ENCODE measurements at regions not wholly inside any gene's neighbourhood (a gene's known extent, or its start where the extent isn't known, plus 50 kb on each side); places are given as distances from the start of the nearest gene placed in this dataset.

- H3K9me3 ChIP-seq, result peaks cover 0 to 10% (median 0%) of the 10 kb centered on the region in 12 donors
- ATAC-seq (no peak), DNase-seq (no peak)
- H3K27me3 ChIP-seq, result no peaks in the 10 kb centered on the region
- no peak overlapping the region for H3K27ac ChIP-seq
- TF ChIP-seq, protein P1, sequence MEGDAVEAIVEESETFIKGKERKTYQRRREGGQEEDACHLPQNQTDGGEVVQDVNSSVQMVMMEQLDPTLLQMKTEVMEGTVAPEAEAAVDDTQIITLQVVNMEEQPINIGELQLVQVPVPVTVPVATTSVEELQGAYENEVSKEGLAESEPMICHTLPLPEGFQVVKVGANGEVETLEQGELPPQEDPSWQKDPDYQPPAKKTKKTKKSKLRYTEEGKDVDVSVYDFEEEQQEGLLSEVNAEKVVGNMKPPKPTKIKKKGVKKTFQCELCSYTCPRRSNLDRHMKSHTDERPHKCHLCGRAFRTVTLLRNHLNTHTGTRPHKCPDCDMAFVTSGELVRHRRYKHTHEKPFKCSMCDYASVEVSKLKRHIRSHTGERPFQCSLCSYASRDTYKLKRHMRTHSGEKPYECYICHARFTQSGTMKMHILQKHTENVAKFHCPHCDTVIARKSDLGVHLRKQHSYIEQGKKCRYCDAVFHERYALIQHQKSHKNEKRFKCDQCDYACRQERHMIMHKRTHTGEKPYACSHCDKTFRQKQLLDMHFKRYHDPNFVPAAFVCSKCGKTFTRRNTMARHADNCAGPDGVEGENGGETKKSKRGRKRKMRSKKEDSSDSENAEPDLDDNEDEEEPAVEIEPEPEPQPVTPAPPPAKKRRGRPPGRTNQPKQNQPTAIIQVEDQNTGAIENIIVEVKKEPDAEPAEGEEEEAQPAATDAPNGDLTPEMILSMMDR (IDR thresholded peaks at IDR 0.05), result no peak
- no peak for TF ChIP-seq POLR2A (IDR thresholded peaks at IDR 0.05)
- intact Hi-C loops (cut with DNase I), result no loop called here
- 66 to 72% (median 70%) methylated on average over 2 of the region's 2 CpGs for WGBS, 4 donors
- H3K4me3 ChIP-seq, result peak overlapping the region in 1 of 12 donors; percentile 66
- no peaks in the 10 kb centered on the region for H3K36me3 ChIP-seq
- H3K4me1 ChIP-seq, result peaks cover 0 to 8% (median 0%) of the 10 kb centered on the region in 12 donors
These were observed 96.5 kb downstream of the HTR1B start for GRCh38 chr6:77366798-77367197.

DNA sequence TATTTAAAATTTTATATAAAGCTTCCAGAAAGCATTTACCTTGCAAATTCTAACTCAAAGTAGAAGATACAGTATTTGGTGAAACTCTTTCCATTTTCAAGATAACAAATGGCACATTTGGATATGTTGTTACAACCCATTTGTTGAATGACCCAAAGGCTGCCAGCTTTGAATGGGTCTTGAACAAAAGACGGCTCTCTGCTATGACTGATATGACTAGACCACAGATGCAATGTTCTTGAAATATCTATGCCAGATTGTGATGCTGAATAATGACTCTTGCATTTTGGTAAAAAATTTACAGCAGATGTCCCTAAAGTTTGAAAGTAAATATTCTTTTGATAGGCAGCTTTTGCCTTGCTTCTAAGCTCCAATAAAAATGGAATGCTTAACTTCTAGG, 99.6 kb downstream of the HTR1B start:
- H3K27me3 ChIP-seq, result no peaks in the 10 kb centered on the region
- H3K4me1 ChIP-seq, result peaks cover 0 to 7% (median 0%) of the 10 kb centered on the region in 12 donors
- TF ChIP-seq, protein P1 (IDR thresholded peaks at IDR 0.05), result no peak
- TF ChIP-seq POLR2A (IDR thresholded peaks at IDR 0.05), result no peak
- H3K4me3 ChIP-seq, result no peak overlapping the region
- intact Hi-C loops (cut with DNase I), result no loop called here
- 58 to 75% (median 66%) methylated on average over 1 of the region's 1 CpG for WGBS, 4 donors
- peaks cover 0 to 10% (median 0%) of the 10 kb centered on the region in 12 donors for H3K9me3 ChIP-seq
- no peak for DNase-seq
- H3K36me3 ChIP-seq, result no peaks in the 10 kb centered on the region
- ATAC-seq, result no peak
- no peak overlapping the region for H3K27ac ChIP-seq

GRCh38 chr6:77362055-77362454, 101.2 kb downstream of the HTR1B start:
- Histone ChIP-seq H3K36me3 (no peaks in the 10 kb centered on the region), H3K27me3 (no peaks in the 10 kb centered on the region), H3K27ac (no peak overlapping the region), H3K9me3 (peaks cover 0 to 10% (median 0%) of the 10 kb centered on the region in 12 donors), H3K4me1 (peaks cover 0 to 4% (median 0%) of the 10 kb centered on the region in 12 donors), H3K4me3 (no peak overlapping the region)
- TF ChIP-seq, protein P1 (IDR thresholded peaks at IDR 0.05), result no peak
- TF ChIP-seq POLR2A (IDR thresholded peaks at IDR 0.05), result no peak
- WGBS, 4 donors, result 89 to 97% (median 93%) methylated on average over 2 of the region's 2 CpGs
- DNase-seq (no peak), ATAC-seq (no peak)
- intact Hi-C loops (cut with DNase I), result no loop called here

DNA sequence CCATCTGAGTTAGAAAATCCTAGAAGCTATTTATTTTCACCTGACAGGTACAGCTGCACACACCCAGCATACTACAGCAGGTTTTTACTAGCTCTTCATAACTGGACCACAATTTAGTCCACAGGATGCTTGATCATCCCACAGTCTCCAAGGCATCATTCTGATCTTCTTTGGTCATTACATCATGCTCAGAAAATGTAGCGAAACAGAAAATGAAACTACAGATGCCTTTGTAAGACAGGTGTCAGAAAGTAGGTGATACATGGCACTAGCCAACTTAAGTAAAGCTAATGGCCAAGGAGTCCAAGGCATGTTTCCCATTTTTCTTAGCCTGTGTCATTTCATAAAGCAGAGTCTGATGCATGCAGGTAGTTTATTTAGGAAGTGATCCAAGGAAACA, 102.3 kb downstream of the HTR1B start:
- no peak overlapping the region for H3K4me3 ChIP-seq
- H3K27ac ChIP-seq, result no peak overlapping the region
- TF ChIP-seq, protein P1 (IDR thresholded peaks at IDR 0.05), result no peak
- ATAC-seq (no peak), DNase-seq (no peak)
- 86 to 96% (median 90%) methylated on average over 1 of the region's 1 CpG for WGBS, 4 donors
- peaks cover 0 to 2% (median 0%) of the 10 kb centered on the region in 12 donors for H3K4me1 ChIP-seq
- intact Hi-C loops (cut with DNase I), result no loop called here
- peaks cover 0 to 10% (median 0%) of the 10 kb centered on the region in 12 donors for H3K9me3 ChIP-seq
- no peaks in the 10 kb centered on the region for H3K36me3 ChIP-seq
- no peaks in the 10 kb centered on the region for H3K27me3 ChIP-seq
